Keratinocyte (primary cell): ENCODE measurements at regions not wholly inside any gene's neighbourhood (a gene's known extent, or its start where the extent isn't known, plus 50 kb on each side); places are given as distances from the start of the nearest gene placed in this dataset.

Experiments used
- CTCF ChIP-seq, 3 experiments: IDR thresholded peaks in 1 of 3; conservative IDR thresholded peaks in 1 of 3; optimal IDR thresholded peaks in 1 of 3; 2 replicates in 2 of 3; 3 replicates in 1 of 3; pipeline versions ENCODE3 to v1.5.1; 2011; ENCODE audit warnings: low read length in 3 of 3, mild to moderate bottlenecking in 3 of 3, moderate library complexity in 2 of 3, control low read depth in 1 of 3, inconsistent platforms in 1 of 3; ENCODE audit not compliant: insufficient read depth in 2 of 3; ENCODE audit errors: extremely low read depth in 1 of 3
- EZH2 ChIP-seq: IDR thresholded peaks from one replicate; pipeline ENCODE4 v1.6.1; 2012; ENCODE audit warnings: inconsistent platforms, mild to moderate bottlenecking, low read length, moderate library complexity

DNA sequence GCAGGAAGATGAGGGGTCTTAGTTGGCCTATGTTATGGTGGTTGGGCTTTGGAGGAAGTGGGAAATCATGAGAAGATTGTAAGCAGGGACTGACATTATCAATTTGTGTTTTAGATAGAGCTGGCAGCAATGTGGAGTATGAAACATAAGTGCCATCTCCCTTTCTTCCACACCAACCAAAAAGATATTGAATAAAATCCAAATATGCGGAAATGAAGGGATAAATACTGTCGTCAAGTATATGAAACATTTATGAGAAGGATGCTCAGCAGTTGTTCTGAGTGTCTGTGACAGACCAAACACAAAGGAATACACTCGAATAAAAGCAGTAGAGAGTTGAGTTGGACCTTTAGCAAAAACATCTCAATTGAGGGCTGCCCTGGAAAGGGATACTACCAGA lies 1090.0 kb upstream of the ZEB2 start:
- TF ChIP-seq CTCF (optimal IDR thresholded peaks at IDR 0.05 in 1 of 3, IDR thresholded peaks at IDR 0.05 in 1 of 3, conservative IDR thresholded peaks at IDR 0.05 in 1 of 3; ENCODE audit: extremely low read depth in 1 of 3, insufficient read depth in 2 of 3, low read length in 3 of 3) (no peak), EZH2 (no peak)
